ENCODE measurements at regions not wholly inside any gene's neighbourhood (a gene's known extent, or its start where the extent isn't known, plus 50 kb on each side); places are given as distances from the start of the nearest gene placed in this dataset.

DNA sequence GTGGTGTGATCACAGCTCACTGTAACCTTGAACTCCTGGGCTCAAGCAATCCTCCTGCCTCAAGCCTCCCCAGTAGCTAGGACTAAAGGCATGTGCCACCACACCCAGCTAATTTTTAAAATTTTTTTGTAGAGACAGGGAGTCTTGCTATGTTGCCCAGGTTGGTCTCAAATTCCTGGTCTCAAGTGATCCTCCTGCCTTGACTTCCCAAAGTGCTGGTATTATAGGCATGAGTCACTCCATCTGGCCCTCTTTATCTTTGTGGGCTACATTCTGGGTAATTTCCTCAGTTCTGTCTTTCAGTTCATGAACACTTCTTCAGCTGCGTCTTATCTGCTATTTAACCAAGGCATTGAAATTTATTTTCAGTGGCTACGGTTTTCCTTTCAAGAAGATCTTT is 196.6 kb upstream of the IER5L start:
- intact Hi-C loops (cut with DNase I), result no loop called here
- DNase-seq, result no peak

- DNase-seq, result no peak
- intact Hi-C loops (cut with DNase I), result no loop called here
These were observed 196.2 kb upstream of the IER5L start for GRCh38 chr9:129374231-129374630.

GRCh38 chr9:129373361-129373760 is 195.3 kb upstream of the IER5L start:
- intact Hi-C loops (cut with DNase I), result no loop called here
- DNase-seq, result peak in 1 of 42 donors; percentile 1

- no peak for DNase-seq
- intact Hi-C loops (cut with DNase I), result no loop called here
These were observed 192.7 kb upstream of the IER5L start for GRCh38 chr9:129370770-129371169.

GRCh38 chr9:129368444-129368978 is 190.4 kb upstream of the IER5L start:
- DNase-seq, result no peak
- intact Hi-C loops (cut with DNase I), result no loop called here

DNA sequence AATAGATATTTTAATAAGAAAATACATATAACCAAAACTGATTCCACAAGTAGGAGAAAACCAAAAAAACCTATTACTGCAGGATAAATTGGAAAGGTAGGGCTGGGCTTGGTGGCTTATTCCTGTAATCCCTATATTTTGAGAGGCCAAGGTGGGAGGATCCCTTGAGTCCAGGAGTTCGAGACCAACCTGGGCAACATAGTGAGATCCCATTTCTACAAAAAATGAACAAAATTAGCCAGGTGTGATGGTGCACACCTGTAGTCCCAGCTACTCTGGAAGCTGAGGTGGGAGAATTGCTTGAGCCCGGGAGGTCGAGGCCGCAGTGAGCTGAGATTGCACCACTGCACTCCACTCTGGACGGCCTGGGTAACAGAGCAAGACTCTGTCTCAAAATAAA is 189.2 kb upstream of the IER5L start:
- DNase-seq, result no peak
- intact Hi-C loops (cut with DNase I), result no loop called here

GRCh38 chr9:129365196-129365595 is 187.1 kb upstream of the IER5L start:
- DNase-seq, result no peak
- intact Hi-C loops (cut with DNase I), result no loop called here

- intact Hi-C loops (cut with DNase I), result no loop called here
- no peak for DNase-seq
These were observed 185.3 kb upstream of the IER5L start for GRCh38 chr9:129363216-129363873.

DNA sequence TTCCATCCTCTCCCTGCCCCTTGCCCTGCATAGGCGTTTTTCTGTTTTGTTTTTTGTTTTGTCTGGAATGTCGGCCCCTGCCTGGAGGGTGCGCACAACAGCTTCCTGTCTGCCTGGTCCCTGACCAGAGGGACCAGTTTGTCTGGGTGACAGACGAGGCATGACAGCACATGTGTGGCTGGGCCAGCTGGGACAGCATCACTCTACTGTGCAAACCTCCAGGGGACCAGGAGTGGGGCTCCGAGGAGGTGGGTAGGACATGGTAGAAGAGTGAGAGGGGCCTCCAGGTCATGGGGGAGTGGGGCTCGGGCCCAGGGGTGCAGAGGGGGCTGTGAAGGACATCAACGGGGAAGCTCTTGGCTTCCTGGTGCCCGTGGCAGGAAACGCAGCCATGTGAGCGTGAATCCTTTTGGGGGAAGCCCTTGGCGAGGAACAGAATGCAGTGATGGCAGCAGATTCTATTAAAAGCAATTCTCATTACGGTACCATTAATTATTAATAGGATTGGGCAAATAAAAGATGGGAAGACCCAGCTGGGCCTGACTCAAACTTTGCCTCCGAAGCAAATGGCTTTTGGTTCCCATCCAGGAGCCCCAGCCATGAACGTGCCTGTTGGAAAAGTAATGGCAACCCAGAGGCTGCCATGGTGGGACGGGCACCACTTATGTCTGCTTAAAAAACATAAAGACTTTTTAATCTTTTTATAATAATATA is 184.4 kb upstream of the IER5L start:
- no peak for DNase-seq
- intact Hi-C loops (cut with DNase I), result no loop called here

DNA sequence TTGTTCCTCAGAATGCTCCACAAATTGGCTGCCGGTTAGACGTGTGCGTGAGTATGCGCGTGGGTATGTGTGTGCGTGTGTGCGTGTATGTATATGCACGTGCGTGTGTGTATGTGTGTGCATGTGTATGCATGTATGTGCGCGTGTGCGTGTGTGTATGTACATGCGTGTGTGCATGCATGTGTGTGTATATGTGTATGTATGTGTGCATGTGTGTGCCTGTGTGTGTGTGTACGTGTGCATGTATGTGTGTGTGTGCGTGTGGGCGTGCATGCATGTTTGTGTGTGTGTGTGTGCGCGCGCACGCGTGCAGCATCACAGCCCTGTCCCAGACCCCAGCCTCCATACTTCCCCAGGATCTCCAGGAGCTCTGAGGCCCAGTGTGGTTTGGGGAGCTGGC is 183.1 kb upstream of the IER5L start:
- intact Hi-C loops (cut with DNase I), result no loop called here
- no peak for DNase-seq

DNA sequence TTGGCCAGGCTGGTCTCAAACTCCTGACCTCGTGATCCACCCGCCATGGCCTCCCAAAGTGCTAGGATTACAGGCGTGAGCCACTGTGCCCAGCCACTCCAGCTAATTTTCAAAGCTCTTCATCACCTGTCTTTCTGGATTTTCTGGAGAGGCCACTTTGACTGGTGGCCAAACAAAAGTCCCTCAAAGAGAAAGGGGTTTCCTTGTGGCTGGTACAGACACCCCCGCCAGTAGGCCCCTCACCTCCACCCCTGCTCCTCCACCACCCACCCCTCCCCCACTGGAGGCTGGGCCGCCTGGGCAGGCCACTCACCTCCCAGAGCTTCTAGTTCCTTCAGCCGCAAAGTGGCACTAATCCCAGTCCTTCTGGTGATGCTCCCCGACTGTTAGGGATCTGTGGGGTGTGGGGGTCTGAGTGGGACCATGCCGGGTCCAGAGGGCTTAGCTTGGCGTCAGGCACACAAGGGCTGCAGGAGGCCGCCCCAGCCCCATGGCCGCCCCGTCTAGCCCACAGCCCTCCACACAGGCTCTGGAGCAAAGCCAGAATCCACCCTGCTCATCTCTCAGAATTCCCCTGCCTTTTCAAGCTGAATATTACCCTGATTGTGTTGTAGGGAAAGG is 182.0 kb upstream of the IER5L start:
- intact Hi-C loops (cut with DNase I), result no loop called here
- DNase-seq, result no peak

- DNase-seq, result no peak
- intact Hi-C loops (cut with DNase I), result no loop called here
These were observed 181.2 kb upstream of the IER5L start for GRCh38 chr9:129359162-129359811.

DNA sequence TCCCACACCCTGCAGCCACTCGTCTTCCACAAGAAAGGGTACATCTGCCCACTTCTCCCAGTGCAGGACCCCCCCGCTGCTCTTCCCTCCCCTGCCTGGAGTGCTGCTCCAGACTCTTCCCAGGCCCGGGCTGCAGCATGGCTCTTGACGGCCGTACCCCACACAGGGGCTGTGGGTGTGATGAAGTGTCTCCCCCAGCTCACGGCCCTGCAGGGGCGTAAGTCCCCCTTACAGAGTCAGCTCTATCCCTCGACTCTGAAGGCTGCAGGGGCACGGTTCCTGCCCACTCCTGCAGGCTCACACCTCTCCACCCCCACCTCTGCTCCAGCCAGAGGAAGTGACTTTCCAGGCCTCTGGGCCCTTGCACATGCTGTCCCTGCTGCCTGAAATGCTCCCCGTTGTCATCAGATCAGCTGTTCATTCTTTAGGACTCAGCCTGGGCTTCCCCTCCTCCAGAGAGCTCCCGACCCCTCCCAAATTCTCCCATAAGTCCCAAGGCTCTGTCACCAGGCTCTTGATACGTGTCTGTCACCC is 180.6 kb upstream of the IER5L start:
- no peak for DNase-seq
- intact Hi-C loops (cut with DNase I), result no loop called here

DNA sequence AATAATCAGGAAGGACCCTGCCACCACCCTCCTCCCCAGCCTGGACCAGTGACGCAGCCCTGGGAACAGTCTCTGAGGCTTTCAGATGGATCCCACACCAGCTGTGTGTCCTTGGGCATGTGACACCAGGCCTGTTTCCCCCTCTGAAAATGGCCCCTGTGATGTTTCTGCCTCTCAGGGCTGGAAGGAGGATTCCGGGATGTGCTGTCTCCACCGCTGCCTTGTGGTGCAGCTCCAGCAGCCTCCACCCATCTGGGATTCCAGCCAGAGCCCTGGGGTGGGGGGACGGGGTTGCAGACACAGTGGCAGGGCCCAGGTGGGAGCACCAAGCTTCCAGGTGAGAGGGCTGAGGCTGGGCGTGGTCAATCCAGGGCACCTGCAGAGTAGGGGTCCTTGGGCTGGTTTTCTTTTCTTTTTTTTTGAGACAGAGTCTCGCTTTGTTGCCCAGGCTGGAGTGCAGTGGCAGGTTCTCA is 179.7 kb upstream of the IER5L start:
- intact Hi-C loops (cut with DNase I), result no loop called here

GRCh38 chr9:129356871-129357772 is 179.1 kb upstream of the IER5L start:
- intact Hi-C loops (cut with DNase I), result no loop called here
- DNase-seq, result no peak

More for the DNA sequence above, 179.7 kb upstream of the IER5L start:
- DNase-seq, result no peak

GRCh38 chr9:129355631-129356030 is 177.6 kb upstream of the IER5L start:
- intact Hi-C loops (cut with DNase I), result no loop called here
- DNase-seq, result no peak

DNA sequence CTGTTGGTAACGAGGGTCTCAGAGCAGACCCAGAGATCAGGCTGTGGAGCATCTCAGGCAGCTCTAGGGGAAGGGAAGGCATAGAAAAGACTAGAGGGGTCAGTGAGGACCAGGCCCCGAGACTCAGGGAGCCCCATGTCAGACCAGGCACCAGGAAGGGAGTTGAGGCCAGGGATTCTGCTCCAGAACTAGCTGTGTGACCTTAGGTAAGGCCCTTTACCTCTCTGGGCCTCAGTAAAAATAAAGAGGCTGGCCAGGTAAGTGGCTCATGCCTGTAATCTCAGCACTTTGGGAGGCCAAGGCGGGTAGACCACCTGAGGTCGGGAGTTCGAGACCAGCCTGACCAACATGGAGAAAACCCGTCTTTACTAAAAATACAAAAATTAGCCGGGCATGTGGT is 176.4 kb upstream of the IER5L start:
- intact Hi-C loops (cut with DNase I), result no loop called here
- DNase-seq, result no peak

GRCh38 chr9:129353697-129354336 is 175.8 kb upstream of the IER5L start:
- peak in 2 of 42 donors; percentile 28 to 32 for DNase-seq
- intact Hi-C loops (cut with DNase I), result no loop called here

Measured in head of caudate nucleus (tissue), 42 donors.